IPS-NIHi11 (cell line): ENCODE measurements at regions not wholly inside any gene's neighbourhood (a gene's known extent, or its start where the extent isn't known, plus 50 kb on each side); places are given as distances from the start of the nearest gene placed in this dataset.
"Not testable (repeated sequence)": the region's sequence is repeated elsewhere in the genome, so short reads cannot be mapped to it uniquely, and the experiment has no call there.

ENCODE experiments used
- DNase-seq: peaks from one replicate; pipeline ENCODE4 v3.0.0; 2012; ENCODE audit warnings: mixed read lengths, low spot score

GRCh38 chr3:139134678-139135372 lies 90.1 kb upstream of the PRR23C start:
- no peak for DNase-seq

DNA sequence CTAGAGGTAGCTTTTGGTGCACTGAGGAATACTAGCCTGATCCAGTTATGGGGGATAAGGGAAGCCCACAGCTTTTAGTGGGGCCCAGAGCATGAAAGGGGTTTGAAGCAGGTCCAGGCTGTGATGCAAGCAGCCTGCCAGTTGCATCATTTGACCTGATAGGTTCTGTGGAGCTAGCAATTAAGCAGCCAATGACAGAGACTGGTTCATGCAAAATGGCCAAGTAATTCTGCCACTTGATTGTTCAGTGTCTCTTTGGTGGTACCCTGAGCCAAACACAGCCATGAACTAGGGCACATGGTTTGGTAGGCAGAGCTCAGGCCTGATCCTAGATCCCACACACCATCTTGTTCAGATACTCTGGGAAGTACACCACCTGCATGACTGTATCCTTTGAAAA lies 91.0 kb upstream of the PRR23C start:
- DNase-seq = no peak

GRCh38 chr3:139136469-139137202 lies 91.9 kb upstream of the PRR23C start:
- no peak for DNase-seq

DNA sequence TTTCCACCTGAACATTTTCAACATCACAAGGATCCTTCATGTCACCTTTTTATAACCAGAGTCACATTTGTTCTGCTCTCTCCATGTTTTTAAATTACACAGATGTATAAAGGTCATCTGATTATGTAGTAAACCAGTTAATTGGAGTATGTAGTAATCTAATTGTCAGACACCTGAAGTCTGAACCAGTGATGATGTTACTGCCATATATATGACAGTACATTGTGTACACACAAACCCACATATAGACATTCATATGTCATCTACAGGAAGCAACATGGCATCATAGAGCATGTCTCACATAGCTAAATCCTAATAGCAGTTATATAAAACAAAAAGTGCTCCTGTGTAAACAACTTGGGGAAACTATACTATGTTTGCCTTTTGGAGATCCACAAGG lies 95.9 kb upstream of the PRR23C start:
- DNase-seq = no peak

GRCh38 chr3:139145980-139146379 lies 101.3 kb upstream of the PRR23C start:
- DNase-seq = not testable (repeated sequence)

GRCh38 chr3:139151530-139151929 lies 106.8 kb upstream of the PRR23C start:
- DNase-seq = no peak

DNA sequence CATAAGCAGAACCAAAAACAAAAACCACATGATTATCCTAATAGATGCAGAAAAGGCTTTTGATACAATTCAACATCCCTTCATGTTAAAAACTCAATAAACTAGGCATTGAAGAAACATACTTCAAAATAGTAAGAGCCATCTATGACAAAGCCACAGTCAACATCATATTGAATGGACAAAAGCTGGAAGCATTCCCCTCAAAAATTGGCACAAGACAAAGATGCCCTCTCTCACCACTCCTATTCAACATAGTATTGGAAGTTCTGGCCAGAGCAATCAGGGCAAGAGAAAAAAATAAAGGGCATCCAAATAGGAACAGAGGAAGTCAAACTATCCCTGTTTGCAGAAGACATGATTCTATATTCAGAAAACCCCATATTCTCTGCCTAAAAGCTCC lies 108.7 kb upstream of the PRR23C start:
- not testable (repeated sequence) for DNase-seq

DNA sequence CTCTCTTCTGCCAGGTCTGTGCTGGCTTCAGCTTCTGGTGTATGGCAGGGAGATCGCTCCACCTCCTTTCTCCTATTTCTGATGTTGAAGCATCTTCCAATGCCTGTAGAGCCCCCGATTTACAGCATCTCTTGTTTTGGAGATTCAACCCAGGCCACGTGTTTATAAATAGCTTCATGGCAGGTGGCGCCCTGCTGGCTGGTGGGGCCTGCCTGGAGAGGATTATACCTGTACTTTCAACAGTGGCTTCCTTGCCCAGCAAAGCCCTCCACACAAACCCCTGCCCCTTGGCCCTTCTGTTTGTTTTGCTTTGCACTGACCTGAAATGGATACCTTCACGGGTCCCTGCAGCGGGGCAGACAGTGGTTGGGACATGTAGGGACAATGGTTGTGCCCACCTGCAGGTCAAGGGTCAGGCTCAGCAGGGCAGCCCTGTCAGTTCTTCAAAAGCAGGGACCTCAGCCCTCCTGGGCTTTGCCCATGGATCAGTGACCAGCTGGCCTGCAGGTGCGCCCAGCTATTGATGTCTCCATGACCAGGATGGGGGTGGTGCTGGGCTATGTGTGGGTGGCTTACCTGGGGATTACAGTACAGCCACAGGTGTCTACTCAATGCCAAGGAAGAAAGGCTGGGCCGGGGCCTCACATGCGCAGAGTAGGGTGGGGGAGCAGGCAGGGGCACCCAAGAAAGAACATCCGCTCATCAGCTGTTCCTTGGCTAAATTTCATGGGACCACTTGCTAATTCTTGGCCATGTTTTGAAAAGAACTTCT lies 112.7 kb upstream of the PRR23C start:
- no peak for DNase-seq

DNA sequence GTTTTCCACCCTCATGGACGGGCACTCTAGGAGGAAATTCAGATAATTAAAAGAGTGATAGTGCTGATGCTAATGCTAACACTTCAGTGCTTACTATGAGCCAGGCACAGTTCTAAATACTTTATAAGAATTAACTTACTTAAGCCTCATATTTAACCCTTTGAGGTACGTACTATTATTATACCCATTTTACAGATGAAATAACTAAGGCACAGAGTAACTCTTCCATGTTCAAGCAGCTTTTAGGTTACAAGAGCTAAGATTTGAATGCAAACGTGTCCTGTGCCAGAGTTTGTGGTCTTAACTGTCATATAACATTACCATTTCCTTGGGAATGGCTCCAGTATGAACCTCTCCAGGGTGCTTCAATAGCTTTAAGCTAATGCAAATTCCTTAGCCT lies 114.7 kb upstream of the PRR23C start:
- no peak for DNase-seq

DNA sequence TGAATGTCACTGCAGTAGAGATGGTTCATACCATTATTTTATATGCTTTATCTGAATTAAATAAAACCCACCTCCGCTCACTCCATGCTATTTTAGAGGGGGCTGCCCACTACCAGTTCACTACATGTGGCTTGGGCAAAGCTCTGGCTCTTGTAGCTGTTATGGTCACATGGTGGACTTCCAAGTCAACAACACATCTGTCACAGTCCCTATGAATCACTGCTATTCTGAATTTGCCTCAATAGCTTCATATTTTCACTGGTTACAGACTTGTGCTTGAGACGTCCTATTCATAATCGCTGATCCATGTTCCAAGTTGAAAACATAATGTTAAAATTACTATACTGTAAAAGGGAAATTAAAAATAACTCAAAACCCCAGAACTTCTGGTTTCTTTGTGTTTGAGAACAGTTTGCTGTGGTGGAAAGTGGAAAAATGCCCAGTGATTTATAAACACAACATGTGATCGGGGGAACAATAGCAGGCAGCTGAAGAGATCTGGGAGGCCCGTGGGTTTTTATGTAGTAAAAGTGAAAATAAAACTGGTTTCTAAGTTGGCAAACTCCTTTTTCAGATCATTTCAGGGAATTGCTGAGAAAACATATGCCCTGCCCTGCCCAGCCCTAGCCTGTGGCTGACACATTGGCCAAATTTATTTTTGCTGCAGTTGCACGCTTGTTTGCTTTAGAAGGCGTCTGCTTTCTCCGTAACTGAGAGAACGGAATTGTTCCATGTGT lies 128.8 kb upstream of the PRR23C start:
- no peak for DNase-seq

- DNase-seq = no peak
Measured at GRCh38 chr3:139180489-139180888, 135.8 kb upstream of the PRR23C start.

- DNase-seq = no peak
Measured at GRCh38 chr3:139182143-139182542, 137.5 kb upstream of the PRR23C start.

GRCh38 chr3:139182598-139182997 lies 137.9 kb upstream of the PRR23C start:
- DNase-seq = no peak

DNA sequence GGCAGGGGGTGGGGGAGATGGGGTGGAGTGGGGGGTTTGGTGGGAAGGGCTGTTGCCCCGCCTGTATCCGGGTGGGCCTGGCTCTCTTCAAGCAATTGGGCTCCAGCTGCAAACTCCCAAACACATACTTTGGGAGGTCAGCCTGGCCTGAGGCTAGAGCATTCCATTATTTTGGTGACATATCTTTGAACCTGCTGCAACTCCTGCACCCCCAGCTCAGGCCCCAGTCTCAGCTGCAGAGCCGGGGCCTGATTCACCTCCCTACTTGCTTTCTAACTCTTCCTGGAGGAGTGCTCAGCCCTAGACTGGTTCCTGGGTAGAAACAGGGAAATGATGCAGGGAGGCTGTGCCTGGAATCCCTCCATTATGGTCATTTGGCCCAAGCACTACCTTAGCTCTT lies 140.8 kb upstream of the PRR23C start:
- DNase-seq = no peak

DNA sequence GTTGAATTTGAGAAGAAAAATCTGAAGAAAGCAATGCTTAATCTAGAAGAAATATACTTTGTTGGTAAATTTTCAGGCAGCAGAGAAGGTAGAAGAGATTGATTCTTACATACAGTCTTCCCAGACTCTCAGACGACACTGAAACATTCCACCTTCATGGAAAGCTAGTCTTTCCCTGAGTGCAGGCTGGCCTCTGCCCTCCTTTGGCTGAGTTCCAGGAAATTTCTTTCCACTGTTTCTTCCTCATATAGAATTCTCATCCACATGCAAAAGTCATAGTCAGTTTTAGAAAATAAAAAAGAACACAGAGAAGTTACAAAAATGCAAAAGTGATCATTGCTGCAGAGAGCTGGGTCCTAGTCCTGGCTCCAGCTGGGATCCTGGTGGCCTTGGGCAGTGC lies 142.5 kb upstream of the PRR23C start:
- DNase-seq = no peak

GRCh38 chr3:139187648-139188047 lies 143.0 kb upstream of the PRR23C start:
- DNase-seq = no peak

DNA sequence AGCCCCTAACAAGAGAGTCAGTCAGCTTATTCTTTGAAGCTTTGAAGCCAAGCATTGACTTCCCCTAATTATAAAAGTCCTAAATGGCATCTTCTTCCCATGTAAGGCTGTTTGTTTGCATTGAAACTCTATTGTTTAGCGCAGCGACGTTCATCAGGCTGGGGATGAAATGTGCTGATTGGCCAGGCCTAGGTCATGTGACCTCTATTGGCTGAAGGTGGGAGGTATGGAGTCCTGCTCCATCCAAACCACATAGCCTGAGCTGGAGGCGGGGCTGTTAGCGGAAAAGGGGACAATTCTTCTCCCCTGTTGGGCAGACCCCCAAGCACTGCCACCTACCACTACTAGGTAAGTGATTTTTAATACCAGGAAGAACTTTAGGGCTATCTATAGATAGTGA lies 145.3 kb upstream of the PRR23C start:
- no peak for DNase-seq

GRCh38 chr3:139194421-139194820 lies 149.4 kb upstream of the MRPS22 start:
- DNase-seq = not testable (repeated sequence)

- DNase-seq = not testable (repeated sequence)
Measured at GRCh38 chr3:139196146-139196545, 147.7 kb upstream of the MRPS22 start.

DNA sequence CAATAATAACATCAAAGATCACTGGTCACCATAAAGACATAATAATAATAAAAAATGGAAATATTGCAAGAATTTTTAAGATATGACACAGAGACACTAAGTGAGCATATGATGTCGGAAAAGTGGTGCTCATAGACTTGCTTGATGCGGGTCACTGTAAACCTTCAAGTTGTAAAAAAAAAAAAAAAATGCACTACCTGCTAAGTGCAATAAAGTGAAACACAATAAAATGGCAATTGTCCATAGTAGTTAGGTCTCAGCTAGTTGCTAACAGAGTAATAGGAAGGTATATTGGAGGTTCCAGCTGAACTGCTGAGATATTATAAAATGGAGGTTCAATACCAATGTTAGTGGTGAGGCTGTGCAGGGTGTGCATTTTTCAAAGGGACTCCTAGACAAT lies 146.6 kb upstream of the MRPS22 start:
- no peak for DNase-seq

- no peak for DNase-seq
Measured at GRCh38 chr3:139198186-139198585, 145.6 kb upstream of the MRPS22 start.

- no peak for DNase-seq
Measured at GRCh38 chr3:139198929-139199328, 144.9 kb upstream of the MRPS22 start.
